ENCODE measurements at regions not wholly inside any gene's neighbourhood (a gene's known extent, or its start where the extent isn't known, plus 50 kb on each side); places are given as distances from the start of the nearest gene placed in this dataset.

- TF ChIP-seq, protein P1, sequence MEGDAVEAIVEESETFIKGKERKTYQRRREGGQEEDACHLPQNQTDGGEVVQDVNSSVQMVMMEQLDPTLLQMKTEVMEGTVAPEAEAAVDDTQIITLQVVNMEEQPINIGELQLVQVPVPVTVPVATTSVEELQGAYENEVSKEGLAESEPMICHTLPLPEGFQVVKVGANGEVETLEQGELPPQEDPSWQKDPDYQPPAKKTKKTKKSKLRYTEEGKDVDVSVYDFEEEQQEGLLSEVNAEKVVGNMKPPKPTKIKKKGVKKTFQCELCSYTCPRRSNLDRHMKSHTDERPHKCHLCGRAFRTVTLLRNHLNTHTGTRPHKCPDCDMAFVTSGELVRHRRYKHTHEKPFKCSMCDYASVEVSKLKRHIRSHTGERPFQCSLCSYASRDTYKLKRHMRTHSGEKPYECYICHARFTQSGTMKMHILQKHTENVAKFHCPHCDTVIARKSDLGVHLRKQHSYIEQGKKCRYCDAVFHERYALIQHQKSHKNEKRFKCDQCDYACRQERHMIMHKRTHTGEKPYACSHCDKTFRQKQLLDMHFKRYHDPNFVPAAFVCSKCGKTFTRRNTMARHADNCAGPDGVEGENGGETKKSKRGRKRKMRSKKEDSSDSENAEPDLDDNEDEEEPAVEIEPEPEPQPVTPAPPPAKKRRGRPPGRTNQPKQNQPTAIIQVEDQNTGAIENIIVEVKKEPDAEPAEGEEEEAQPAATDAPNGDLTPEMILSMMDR (IDR thresholded peaks at IDR 0.05): no peak
- no peak for TF ChIP-seq POLR2A (IDR thresholded peaks at IDR 0.05)
Observed at GRCh38 chr4:156521631-156522030, 450.0 kb downstream of the PDGFC start.
